GM06990 (cell line): ENCODE measurements at regions not wholly inside any gene's neighbourhood (a gene's known extent, or its start where the extent isn't known, plus 50 kb on each side); places are given as distances from the start of the nearest gene placed in this dataset.

Experiments
- DNase-seq: peaks from one replicate; pipeline ENCODE4 v3.0.0-alpha.2; 2011; ENCODE audit not compliant: insufficient read length; ENCODE audit errors: extremely low read depth
- H3K27me3 ChIP-seq: replicated peaks from 2 replicates; pipeline ENCODE4 v1.6.0; 2011; ENCODE audit warnings: low read length; ENCODE audit not compliant: control insufficient read depth, insufficient read depth
- H3K36me3 ChIP-seq: 2 replicates; pipeline ENCODE4 v1.5.1; 2011; ENCODE audit warnings: low read length; ENCODE audit not compliant: control insufficient read depth, insufficient read depth
- H3K4me3 ChIP-seq: replicated peaks from 2 replicates; pipeline ENCODE4 v1.5.1; 2011; ENCODE audit warnings: low read depth, mild to moderate bottlenecking, control low read depth, low read length
- CTCF ChIP-seq: IDR thresholded peaks from 2 replicates; pipeline ENCODE4 v1.5.1; 2011; ENCODE audit warnings: low read length, control low read depth, mild to moderate bottlenecking, inconsistent platforms; ENCODE audit not compliant: insufficient read depth, poor library complexity, severe bottlenecking

GRCh38 chr4:158995040-158995439 lies 107.8 kb upstream of the RAPGEF2 start:
- TF ChIP-seq CTCF = no peak
- DNase-seq = no peak
- Histone ChIP-seq H3K4me3 (no peak overlapping the region), H3K36me3 (no peaks in the 10 kb centered on the region), H3K27me3 (no peaks in the 10 kb centered on the region)

DNA sequence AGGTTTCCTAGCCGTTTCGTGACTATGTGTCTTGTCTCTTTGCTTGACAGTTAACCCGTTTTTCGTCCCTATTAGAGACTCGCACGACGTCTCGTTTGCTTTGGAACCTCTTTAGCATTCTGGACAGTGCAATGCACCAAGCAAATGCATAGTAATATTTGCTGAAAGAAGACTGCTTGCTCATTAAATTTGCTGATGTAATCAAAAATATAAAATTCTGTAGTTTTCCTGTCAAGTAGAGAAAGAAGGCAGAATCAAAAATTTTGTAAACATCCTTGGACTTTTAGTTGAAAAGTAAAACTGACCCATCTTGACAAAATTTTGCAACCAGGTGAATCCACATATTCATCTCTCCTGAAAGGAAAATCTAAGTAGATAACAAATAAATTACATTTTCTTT lies 106.9 kb upstream of the RAPGEF2 start:
- TF ChIP-seq CTCF = no peak
- Histone ChIP-seq H3K4me3 (no peak overlapping the region), H3K36me3 (no peaks in the 10 kb centered on the region), H3K27me3 (no peaks in the 10 kb centered on the region)
- no peak for DNase-seq

GRCh38 chr4:158996669-158997074 lies 106.2 kb upstream of the RAPGEF2 start:
- Histone ChIP-seq H3K27me3 (no peaks in the 10 kb centered on the region), H3K36me3 (no peaks in the 10 kb centered on the region), H3K4me3 (no peak overlapping the region)
- DNase-seq = no peak
- TF ChIP-seq CTCF = no peak

DNA sequence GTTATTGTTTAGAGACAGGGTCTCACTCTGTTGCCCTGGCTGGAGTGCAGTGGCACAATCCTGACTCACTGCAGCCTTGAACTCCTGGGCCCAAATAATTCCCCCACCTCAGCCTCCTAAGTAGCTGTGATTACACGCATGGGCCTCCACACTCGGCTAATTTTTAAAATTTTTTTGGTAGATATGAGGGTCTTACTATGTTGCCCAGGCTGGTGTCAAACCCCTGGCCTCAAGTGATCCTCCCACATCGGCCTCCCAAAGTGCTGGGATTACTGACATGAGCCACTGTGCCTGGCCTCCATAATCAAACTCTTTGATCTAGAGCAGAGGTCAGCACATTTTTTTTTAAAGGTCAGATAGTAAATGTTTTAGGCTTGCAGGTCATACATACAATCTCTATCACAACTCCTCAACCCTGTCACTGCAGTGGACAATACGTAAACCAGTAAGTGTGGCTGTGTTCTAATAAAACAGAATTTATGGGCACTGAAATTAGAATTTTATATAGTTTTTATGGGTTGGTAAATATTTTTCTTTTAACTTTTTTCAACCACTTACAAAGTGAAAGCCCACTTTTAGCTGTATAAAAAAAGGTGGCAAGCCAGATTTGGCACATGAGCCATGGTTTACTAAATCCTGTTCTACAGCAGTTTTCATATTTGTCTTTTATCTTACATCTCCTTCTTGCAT lies 105.1 kb upstream of the RAPGEF2 start:
- no peak for DNase-seq
- no peaks in the 10 kb centered on the region for H3K27me3 ChIP-seq
- no peak overlapping the region for H3K4me3 ChIP-seq
- H3K36me3 ChIP-seq = no peaks in the 10 kb centered on the region
- no peak for TF ChIP-seq CTCF

- DNase-seq = no peak
- no peaks in the 10 kb centered on the region for H3K27me3 ChIP-seq
- H3K4me3 ChIP-seq = no peak overlapping the region
- TF ChIP-seq CTCF = no peak
- H3K36me3 ChIP-seq = no peaks in the 10 kb centered on the region
These were observed 104.3 kb upstream of the RAPGEF2 start for GRCh38 chr4:158998624-158999023.
